IMR-90 (cell line): ENCODE measurements at regions not wholly inside any gene's neighbourhood (a gene's known extent, or its start where the extent isn't known, plus 50 kb on each side); places are given as distances from the start of the nearest gene placed in this dataset.

Experiments
- ATAC-seq: fragments of 200-7000 bp; cut with Tn5 transposase; 2 replicates; pipeline ENCODE4 v1.9.1; 2020; ENCODE audit warnings: low read depth, mild to moderate bottlenecking, moderate library complexity
- BruUV-seq: library from RNA; stranded (reverse); fragments of 400-500 nt; replicated peaks from 2 replicates; lab custom pipeline; 2021; lab: Mats Ljungman, UMichigan
- CTCF ChIA-PET: fragments of 300-600 bp; formaldehyde crosslinking; extraction: SDS; loops from one replicate; lab custom pipeline; 2021; ENCODE audit warnings: antibody characterized with exemption; lab: Yijun Ruan, JAX
- POLR2A ChIA-PET: fragments of 300-600 bp; sonication (Branson Sonifier 250); formaldehyde crosslinking; loops from one replicate; lab custom pipeline; 2022; ENCODE audit warnings: antibody characterized with exemption; ENCODE audit not compliant: unreplicated experiment; lab: Charles Lee
- DNase-seq: peaks from one replicate; pipeline ENCODE4 v3.0.0; 2013
- H2AFZ ChIP-seq: replicated peaks from 2 replicates; pipeline ENCODE3; 2013; ENCODE audit warnings: low read length, mild to moderate bottlenecking; ENCODE audit not compliant: poor library complexity
- H2AK5ac ChIP-seq: 2 replicates; pipeline ENCODE4 v1.6.1; 2013; ENCODE audit warnings: low read depth, low read length, inconsistent platforms
- H2AK9ac ChIP-seq: replicated peaks from 2 replicates; pipeline ENCODE3; 2013; ENCODE audit warnings: mild to moderate bottlenecking, low read depth, low read length, moderate library complexity; ENCODE audit not compliant: poor library complexity
- H2BK120ac ChIP-seq: 2 replicates; pipeline ENCODE4 v1.6.1; 2013; ENCODE audit warnings: low read depth, low read length, inconsistent platforms
- H2BK15ac ChIP-seq: 3 replicates; pipeline ENCODE4 v1.6.1; 2013; ENCODE audit warnings: low read depth, low read length, inconsistent platforms
- H2BK20ac ChIP-seq: 2 replicates; pipeline ENCODE4 v1.6.1; 2013; ENCODE audit warnings: low read depth, mild to moderate bottlenecking, inconsistent platforms, low read length, moderate library complexity
- H2BK5ac ChIP-seq: 2 replicates; pipeline ENCODE4 v1.6.1; 2013; ENCODE audit warnings: mild to moderate bottlenecking, low read depth, low read length, inconsistent platforms; ENCODE audit not compliant: poor library complexity, severe bottlenecking
- H3K14ac ChIP-seq: replicated peaks from 2 replicates; pipeline ENCODE4 v1.6.1; 2013; ENCODE audit warnings: low read depth, low read length, inconsistent platforms
- H3K18ac ChIP-seq: 2 replicates; pipeline ENCODE4 v1.6.1; 2013; ENCODE audit warnings: low read depth, low read length, control low read depth
- H3K23ac ChIP-seq: 2 replicates; pipeline ENCODE4 v1.6.1; 2013; ENCODE audit warnings: low read depth, low read length, inconsistent platforms
- H3K27ac ChIP-seq: 2 replicates; pipeline ENCODE4 v1.5.1; 2013; ENCODE audit warnings: mild to moderate bottlenecking, control low read depth, low read length; ENCODE audit not compliant: insufficient read depth
- H3K27me3 ChIP-seq: 2 replicates; pipeline ENCODE4 v1.6.1; 2013; ENCODE audit warnings: low read length; ENCODE audit not compliant: control insufficient read depth, insufficient read depth
- H3K36me3 ChIP-seq: 2 replicates; pipeline ENCODE4 v1.6.1; 2013; ENCODE audit warnings: low read length, mixed read lengths; ENCODE audit not compliant: control insufficient read depth, insufficient read depth
- H3K4ac ChIP-seq: 2 replicates; pipeline ENCODE4 v1.6.1; 2013; ENCODE audit warnings: low read depth, low read length, inconsistent platforms
- H3K4me1 ChIP-seq: 2 replicates; pipeline ENCODE4 v1.6.1; 2013; ENCODE audit warnings: low read length, mixed read lengths; ENCODE audit not compliant: control insufficient read depth, insufficient read depth
- H3K4me2 ChIP-seq: 2 replicates; pipeline ENCODE4 v1.6.1; 2013; ENCODE audit warnings: low read depth, mild to moderate bottlenecking, control low read depth, low read length, moderate library complexity
- H3K4me3 ChIP-seq: 2 replicates; pipeline ENCODE4 v1.5.1; 2013; ENCODE audit warnings: low read depth, mild to moderate bottlenecking, control low read depth, low read length, moderate library complexity; ENCODE audit not compliant: insufficient read depth
- H3K56ac ChIP-seq: 2 replicates; pipeline ENCODE4 v1.6.1; 2013; ENCODE audit warnings: low read length, inconsistent platforms; ENCODE audit not compliant: insufficient read depth; ENCODE audit errors: extremely low read depth
- H3K79me1 ChIP-seq, 2 experiments: 2 replicates each; pipeline ENCODE4 v1.6.1; 2013; ENCODE audit warnings: low read length in 2 of 2, inconsistent platforms in 1 of 2, low read depth in 1 of 2
- H3K9ac ChIP-seq: 2 replicates; pipeline ENCODE4 v1.6.1; 2013; ENCODE audit warnings: low read depth, low read length, control low read depth
- H3K9me1 ChIP-seq: 2 replicates; pipeline ENCODE4 v1.6.1; 2013; ENCODE audit warnings: low read length, inconsistent platforms; ENCODE audit not compliant: insufficient read depth
- H3K9me3 ChIP-seq: 2 replicates; pipeline ENCODE4 v1.6.1; 2013; ENCODE audit warnings: low read length; ENCODE audit not compliant: control insufficient read depth, insufficient read depth
- H4K20me1 ChIP-seq: 2 replicates; pipeline ENCODE4 v1.6.1; 2013; ENCODE audit warnings: low read length, inconsistent platforms; ENCODE audit not compliant: insufficient read depth
- H4K5ac ChIP-seq: 2 replicates; pipeline ENCODE4 v1.6.1; 2013; ENCODE audit warnings: mild to moderate bottlenecking, low read depth, low read length, control low read depth
- H4K8ac ChIP-seq, 2 experiments: 2 replicates each; pipeline ENCODE4 v1.6.1; 2013; ENCODE audit warnings: low read depth in 2 of 2, low read length in 2 of 2, control low read depth in 1 of 2, inconsistent platforms in 1 of 2
- H4K91ac ChIP-seq: 2 replicates; pipeline ENCODE4 v1.6.1; 2013; ENCODE audit warnings: low read depth, low read length, inconsistent platforms; ENCODE audit not compliant: insufficient read depth
- NFE2L2 ChIP-seq: fragments of 150-350 bp; IDR thresholded peaks from 2 replicates; pipeline ENCODE4 v1.6.1; 2016; ENCODE audit warnings: low read depth, mild to moderate bottlenecking, low read length
- dilution Hi-C: fragments of 300-500 bp; cut with HindIII; formaldehyde crosslinking; loops from one replicate; pipeline ENCODE4 v1.14.3; 2018; ENCODE audit warnings: low sequenced_read_pairs; ENCODE audit not compliant: unreplicated experiment
- in situ Hi-C: fragments of 300-500 bp; cut with MboI; formaldehyde crosslinking; loops from 3 replicates; pipeline ENCODE4 v1.14.3; 2019; ENCODE audit warnings: low sequenced_read_pairs, inconsistent platforms, mixed read lengths
- intact Hi-C: fragments of 100-400 bp; cut with micrococcal nuclease; formaldehyde crosslinking; loops from 2 replicates; pipeline ENCODE4 v1.10.0; 2022
- TF ChIP-seq, protein P1 (sequence below): fragments of 150-350 bp; IDR thresholded peaks from 2 replicates; pipeline ENCODE4 v1.6.1; 2017; ENCODE audit warnings: mild to moderate bottlenecking, antibody characterized with exemption, low read length, low read depth

DNA sequence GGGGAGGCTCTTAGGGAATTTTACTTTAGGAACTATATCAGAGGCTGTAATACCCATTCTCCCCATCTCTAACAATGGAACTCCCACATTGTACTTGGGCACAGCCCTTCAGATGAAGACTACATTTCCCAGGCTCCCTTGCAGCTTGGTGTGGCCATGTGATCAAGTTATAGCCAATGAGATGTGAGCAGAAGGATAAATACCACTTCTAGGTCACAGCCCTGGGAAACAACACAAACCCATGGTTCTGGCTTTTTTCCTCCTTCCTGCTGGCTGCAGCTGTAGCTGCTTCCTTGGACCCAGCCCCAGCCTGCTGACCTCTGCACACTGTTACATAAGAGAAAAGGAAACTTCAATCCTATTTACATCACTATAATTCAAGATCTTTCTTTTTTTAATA, 445.9 kb upstream of the JARID2 start:
- no peak overlapping the region for H3K4me2 ChIP-seq
- peak overlapping the region; percentile 48 for H2AFZ ChIP-seq
- no peak overlapping the region for H4K91ac ChIP-seq
- no peaks in the 10 kb centered on the region for H4K20me1 ChIP-seq
- no peaks in the 10 kb centered on the region for H3K79me1 ChIP-seq
- no peak overlapping the region for H2BK15ac ChIP-seq
- no peak overlapping the region for H3K27ac ChIP-seq
- H3K23ac ChIP-seq: no peak overlapping the region
- no peak overlapping the region for H2BK5ac ChIP-seq
- no peak overlapping the region for H2BK120ac ChIP-seq
- no TSS peak for BruUV-seq
- dilution Hi-C loops: no loop called here
- in situ Hi-C loops: no loop called here
- no peak overlapping the region for H3K56ac ChIP-seq
- H3K4me1 ChIP-seq: peaks cover 10% of the 10 kb centered on the region
- intact Hi-C loops: loop anchor here (10.0 kb wide), 2 partner anchors 445 to 585 kb away; partner anchors contain the start of gene JARID2
- H4K5ac ChIP-seq: no peak overlapping the region
- no peak overlapping the region for H2AK5ac ChIP-seq
- no peak overlapping the region for H3K18ac ChIP-seq
- ATAC-seq (peak; percentile 80), DNase-seq (peak; percentile 81)
- H2AK9ac ChIP-seq: no peak overlapping the region
- no peak overlapping the region for H2BK20ac ChIP-seq
- ChIA-PET POLR2A (no interaction called here), CTCF (no interaction called here)
- H4K8ac ChIP-seq: no peak overlapping the region; a peak in 1 of 4 replicates
- TF ChIP-seq, protein P1, sequence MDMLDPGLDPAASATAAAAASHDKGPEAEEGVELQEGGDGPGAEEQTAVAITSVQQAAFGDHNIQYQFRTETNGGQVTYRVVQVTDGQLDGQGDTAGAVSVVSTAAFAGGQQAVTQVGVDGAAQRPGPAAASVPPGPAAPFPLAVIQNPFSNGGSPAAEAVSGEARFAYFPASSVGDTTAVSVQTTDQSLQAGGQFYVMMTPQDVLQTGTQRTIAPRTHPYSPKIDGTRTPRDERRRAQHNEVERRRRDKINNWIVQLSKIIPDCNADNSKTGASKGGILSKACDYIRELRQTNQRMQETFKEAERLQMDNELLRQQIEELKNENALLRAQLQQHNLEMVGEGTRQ: peak; percentile 95
- TF ChIP-seq NFE2L2: no peak
- no peak overlapping the region for H3K14ac ChIP-seq
- no peak overlapping the region for H3K4ac ChIP-seq
- H3K4me3 ChIP-seq: no peak overlapping the region
- no peaks in the 10 kb centered on the region for H3K36me3 ChIP-seq
- H3K9ac ChIP-seq: no peak overlapping the region
- no peaks in the 10 kb centered on the region for H3K27me3 ChIP-seq
- H3K9me1 ChIP-seq: 0 out of 2 replicates have a peak, but pooled peaks cover 1% of the 10 kb centered on the region
- H3K9me3 ChIP-seq: no peaks in the 10 kb centered on the region
